H9 (cell line): ENCODE measurements at regions not wholly inside any gene's neighbourhood (a gene's known extent, or its start where the extent isn't known, plus 50 kb on each side); places are given as distances from the start of the nearest gene placed in this dataset.

ENCODE experiments used
- DNase-seq: peaks from one replicate; pipeline ENCODE4 v3.0.0-alpha.2; 2017
- H2AFZ ChIP-seq: one replicate; pipeline ENCODE4 v1.6.1; 2013; ENCODE audit warnings: mild to moderate bottlenecking, low read length, control low read depth, moderate library complexity
- H2AK5ac ChIP-seq: 2 replicates; pipeline ENCODE4 v1.6.1; 2013; ENCODE audit warnings: low read length, control low read depth, mixed read lengths; ENCODE audit not compliant: insufficient read length
- H2BK120ac ChIP-seq: one replicate; pipeline ENCODE4 v1.6.1; 2013; ENCODE audit warnings: low read depth, mild to moderate bottlenecking, low read length, control low read depth, inconsistent platforms; ENCODE audit not compliant: poor library complexity, severe bottlenecking
- H2BK12ac ChIP-seq: 2 replicates; pipeline ENCODE4 v1.6.1; 2013; ENCODE audit warnings: low read length, control low read depth, mixed read lengths, low read depth; ENCODE audit not compliant: insufficient read length
- H2BK15ac ChIP-seq: 2 replicates; pipeline ENCODE4 v1.6.1; 2013; ENCODE audit warnings: low read depth, low read length, control low read depth
- H2BK20ac ChIP-seq: one replicate; pipeline ENCODE4 v1.6.1; 2013; ENCODE audit warnings: low read depth, mild to moderate bottlenecking, low read length, control low read depth, inconsistent platforms; ENCODE audit not compliant: poor library complexity, severe bottlenecking
- H2BK5ac ChIP-seq: 2 replicates; pipeline ENCODE4 v1.6.1; 2013; ENCODE audit warnings: low read length, control low read depth, mixed read lengths; ENCODE audit not compliant: insufficient read length
- H3K14ac ChIP-seq: 2 replicates; pipeline ENCODE4 v1.6.1; 2013; ENCODE audit warnings: low read length, control low read depth; ENCODE audit not compliant: insufficient read depth
- H3K18ac ChIP-seq: 2 replicates; pipeline ENCODE4 v1.6.1; 2013; ENCODE audit warnings: low read depth, mild to moderate bottlenecking, mixed read lengths, low read length, control low read depth; ENCODE audit not compliant: insufficient read length
- H3K23ac ChIP-seq: 2 replicates; pipeline ENCODE4 v1.6.1; 2013; ENCODE audit warnings: low read length, control low read depth, mixed read lengths, low read depth; ENCODE audit not compliant: insufficient read length
- H3K23me2 ChIP-seq: 2 replicates; pipeline ENCODE4 v1.6.1; 2013; ENCODE audit warnings: low read depth, mild to moderate bottlenecking, mixed read lengths, low read length, control low read depth; ENCODE audit not compliant: insufficient read length, poor library complexity, severe bottlenecking
- H3K27ac ChIP-seq: 2 replicates; pipeline ENCODE4 v1.5.1; 2013; ENCODE audit warnings: low read length, control low read depth, mixed read lengths, low read depth; ENCODE audit not compliant: insufficient read length
- H3K27me3 ChIP-seq: 2 replicates; pipeline ENCODE4 v1.6.1; 2013; ENCODE audit warnings: low read length, control low read depth, inconsistent platforms; ENCODE audit not compliant: insufficient read depth
- H3K4ac ChIP-seq: 2 replicates; pipeline ENCODE4 v1.6.1; 2013; ENCODE audit warnings: low read depth, mild to moderate bottlenecking, control low read depth, inconsistent platforms, low read length, moderate library complexity
- H3K4me1 ChIP-seq: 2 replicates; pipeline ENCODE4 v1.6.1; 2013; ENCODE audit warnings: low read length, control low read depth, inconsistent platforms; ENCODE audit not compliant: insufficient read depth
- H3K4me2 ChIP-seq: 2 replicates; pipeline ENCODE4 v1.6.1; 2013; ENCODE audit warnings: low read length, control low read depth, mixed read lengths; ENCODE audit not compliant: insufficient read length, insufficient read depth
- H3K56ac ChIP-seq: 2 replicates; pipeline ENCODE4 v1.6.1; 2013; ENCODE audit warnings: low read depth, mild to moderate bottlenecking, mixed read lengths, low read length, control low read depth; ENCODE audit not compliant: insufficient read length
- H3K79me1 ChIP-seq: 2 replicates; pipeline ENCODE4 v1.6.1; 2013; ENCODE audit warnings: low read depth, mild to moderate bottlenecking, moderate library complexity, low read length, control low read depth, inconsistent platforms; ENCODE audit not compliant: insufficient read depth, poor library complexity, severe bottlenecking
- H3K79me2 ChIP-seq: 2 replicates; pipeline ENCODE4 v1.6.1; 2013; ENCODE audit warnings: low read length, control low read depth, inconsistent platforms; ENCODE audit not compliant: insufficient read depth
- H3K9ac ChIP-seq: 2 replicates; pipeline ENCODE4 v1.6.1; 2013; ENCODE audit warnings: low read length, control low read depth, mixed read lengths; ENCODE audit not compliant: insufficient read length; ENCODE audit errors: extremely low read depth
- H3K9me3 ChIP-seq: one replicate; pipeline ENCODE4 v1.6.1; 2013; ENCODE audit warnings: low read depth, low read length, inconsistent platforms; ENCODE audit not compliant: control insufficient read depth
- H3T11ph ChIP-seq: one replicate; pipeline ENCODE4 v1.6.1; 2013; ENCODE audit warnings: mild to moderate bottlenecking, low read length, control low read depth, inconsistent platforms
- H4K20me1 ChIP-seq: one replicate; pipeline ENCODE4 v1.6.1; 2013; ENCODE audit not compliant: control insufficient read depth, insufficient read length, insufficient read depth
- H4K5ac ChIP-seq: 2 replicates; pipeline ENCODE4 v1.6.1; 2013; ENCODE audit warnings: low read depth, mild to moderate bottlenecking, mixed read lengths, low read length, control low read depth; ENCODE audit not compliant: insufficient read length
- H4K8ac ChIP-seq: replicated peaks from 2 replicates; pipeline ENCODE4 v1.6.1; 2013; ENCODE audit warnings: low read length, control low read depth, mixed read lengths, low read depth; ENCODE audit not compliant: insufficient read length
- H4K91ac ChIP-seq: 2 replicates; pipeline ENCODE4 v1.6.1; 2013; ENCODE audit warnings: low read depth, mild to moderate bottlenecking, moderate library complexity, mixed read lengths, low read length, control low read depth; ENCODE audit not compliant: insufficient read length
- H3K27ac Mint-ChIP-seq, 3 experiments: 2 replicates in 2 of 3; 3 replicates in 1 of 3; pipeline ENCODE4 v1.8.0; 2020 to 2021; ENCODE audit warnings: mixed read lengths in 3 of 3, mild to moderate bottlenecking in 1 of 3, moderate library complexity in 1 of 3
- H3K27me3 Mint-ChIP-seq: 2 replicates; pipeline ENCODE4 v1.8.0; 2021; ENCODE audit warnings: low read depth, mild to moderate bottlenecking, moderate library complexity, mixed read lengths
- H3K36me3 Mint-ChIP-seq, 3 experiments: 2 replicates in 2 of 3; 3 replicates in 1 of 3; pipeline ENCODE4 v1.8.0; 2020 to 2021; ENCODE audit warnings: low read depth in 3 of 3, mixed read lengths in 3 of 3; ENCODE audit not compliant: insufficient read depth in 1 of 3
- H3K4me1 Mint-ChIP-seq, 2 experiments: 2 replicates each; pipeline ENCODE4 v1.8.0; 2020; ENCODE audit warnings: mixed read lengths in 2 of 2
- H3K4me3 Mint-ChIP-seq, 2 experiments: 2 replicates in 1 of 2; 3 replicates in 1 of 2; pipeline ENCODE4 v1.8.0; 2020 to 2021; ENCODE audit warnings: mild to moderate bottlenecking in 2 of 2, mixed read lengths in 2 of 2, moderate library complexity in 1 of 2
- H3K9me3 Mint-ChIP-seq, 2 experiments: 2 replicates in 1 of 2; 3 replicates in 1 of 2; pipeline ENCODE4 v1.8.0; 2020; ENCODE audit warnings: mild to moderate bottlenecking in 2 of 2, mixed read lengths in 2 of 2, moderate library complexity in 1 of 2
- WGBS: extraction: QIAGEN DNeasy Blood & Tissue Kit; methylation state at CpG from one replicate; pipeline ENCODE4 v1.1.7; 2013; ENCODE audit warnings: missing lambda C conversion rate, low lambda C conversion rate, mixed read lengths; ENCODE audit not compliant: insufficient read length; ENCODE audit errors: extremely low coverage; 5-methylcytosine and 5-hydroxymethylcytosine counted together
- TF ChIP-seq, protein P1 (sequence below): fragments of 200-600 bp; sonication (generic); conservative IDR thresholded peaks from 3 replicates; pipeline ENCODE4 v1.8.0; 2021; ENCODE audit warnings: antibody characterized with exemption, mild to moderate bottlenecking

DNA sequence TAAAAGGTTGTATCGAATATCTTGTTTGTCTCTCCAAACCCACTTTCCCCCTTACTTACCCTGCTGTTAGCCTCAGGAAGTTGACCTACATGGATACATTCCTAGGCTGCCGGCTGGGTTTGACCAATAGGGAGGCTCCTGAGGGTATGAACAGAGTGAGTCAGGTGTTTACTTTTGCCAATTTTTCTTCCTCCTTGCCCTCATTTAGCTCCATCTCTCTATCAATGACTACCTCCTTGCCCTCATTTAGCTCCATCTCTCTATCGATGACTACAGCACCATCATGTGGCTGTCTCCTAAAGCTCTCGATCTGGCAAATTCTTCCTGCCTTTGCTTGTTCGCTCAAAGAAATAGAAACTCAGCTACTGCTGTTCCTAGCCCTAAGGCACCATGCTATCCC is 571.9 kb upstream of the CRIM1 start:
- Mint-ChIP-seq H3K4me3 (no peak overlapping the region), H3K4me1 (peaks cover 0 to 2% of the 10 kb centered on the region in 2 experiments; a peak in 1 of 4 replicates), H3K27me3 (no peaks in the 10 kb centered on the region), H3K36me3 (peaks cover 20 to 51% (median 37%) of the 10 kb centered on the region in 3 experiments), H3K27ac (no peak overlapping the region), H3K9me3 (peaks cover 40 to 42% of the 10 kb centered on the region in 2 experiments)
- no peak overlapping the region for H3K4ac ChIP-seq
- H3K23me2 ChIP-seq: no peaks in the 10 kb centered on the region
- no peak for DNase-seq
- H4K91ac ChIP-seq: no peak overlapping the region
- no peaks in the 10 kb centered on the region for H3K79me1 ChIP-seq
- no peak overlapping the region for H3K4me2 ChIP-seq
- TF ChIP-seq, protein P1, sequence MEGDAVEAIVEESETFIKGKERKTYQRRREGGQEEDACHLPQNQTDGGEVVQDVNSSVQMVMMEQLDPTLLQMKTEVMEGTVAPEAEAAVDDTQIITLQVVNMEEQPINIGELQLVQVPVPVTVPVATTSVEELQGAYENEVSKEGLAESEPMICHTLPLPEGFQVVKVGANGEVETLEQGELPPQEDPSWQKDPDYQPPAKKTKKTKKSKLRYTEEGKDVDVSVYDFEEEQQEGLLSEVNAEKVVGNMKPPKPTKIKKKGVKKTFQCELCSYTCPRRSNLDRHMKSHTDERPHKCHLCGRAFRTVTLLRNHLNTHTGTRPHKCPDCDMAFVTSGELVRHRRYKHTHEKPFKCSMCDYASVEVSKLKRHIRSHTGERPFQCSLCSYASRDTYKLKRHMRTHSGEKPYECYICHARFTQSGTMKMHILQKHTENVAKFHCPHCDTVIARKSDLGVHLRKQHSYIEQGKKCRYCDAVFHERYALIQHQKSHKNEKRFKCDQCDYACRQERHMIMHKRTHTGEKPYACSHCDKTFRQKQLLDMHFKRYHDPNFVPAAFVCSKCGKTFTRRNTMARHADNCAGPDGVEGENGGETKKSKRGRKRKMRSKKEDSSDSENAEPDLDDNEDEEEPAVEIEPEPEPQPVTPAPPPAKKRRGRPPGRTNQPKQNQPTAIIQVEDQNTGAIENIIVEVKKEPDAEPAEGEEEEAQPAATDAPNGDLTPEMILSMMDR: peak; percentile 48; the same call in 2 of the 3 replicates
- no peak overlapping the region for H3K18ac ChIP-seq
- H3K9me3 ChIP-seq: peaks cover 10% of the 10 kb centered on the region
- H2BK20ac ChIP-seq: no peak overlapping the region
- no peaks in the 10 kb centered on the region for H3K79me2 ChIP-seq
- H3K4me1 ChIP-seq: no peaks in the 10 kb centered on the region
- H4K5ac ChIP-seq: no peak overlapping the region
- no peaks in the 10 kb centered on the region for H4K20me1 ChIP-seq
- H2BK15ac ChIP-seq: no peak overlapping the region
- H3K27me3 ChIP-seq: no peaks in the 10 kb centered on the region
- no peak overlapping the region for H3T11ph ChIP-seq
- H2BK5ac ChIP-seq: no peak overlapping the region
- no peak overlapping the region for H2BK12ac ChIP-seq
- H2AFZ ChIP-seq: no peak overlapping the region
- no peak overlapping the region for H2AK5ac ChIP-seq
- no peak overlapping the region for H2BK120ac ChIP-seq
- H4K8ac ChIP-seq: no peak overlapping the region
- no peak overlapping the region for H3K9ac ChIP-seq
- no peak overlapping the region for H3K23ac ChIP-seq
- H3K27ac ChIP-seq: no peak overlapping the region
- no peak overlapping the region for H3K14ac ChIP-seq
- no CpG with 5 or more reads among the region's 5 CpGs for WGBS
- H3K56ac ChIP-seq: no peak overlapping the region
